Ovary (tissue), 7 donors: ENCODE measurements at regions not wholly inside any gene's neighbourhood (a gene's known extent, or its start where the extent isn't known, plus 50 kb on each side); places are given as distances from the start of the nearest gene placed in this dataset.

ENCODE experiments used
- DNase-seq, 5 donors: peaks; one replicate each; pipeline ENCODE4 v3.0.0-alpha.2; 2019 to 2020
- H3K27ac ChIP-seq, 2 donors: fragments of 200-600 bp; one replicate each; pipeline versions ENCODE4 v1.5.1 to v1.8.0; 2019 to 2022
- H3K27me3 ChIP-seq: fragments of 200-600 bp; one replicate; pipeline ENCODE4 v1.8.0; 2022
- H3K36me3 ChIP-seq: fragments of 200-600 bp; sonication (generic); one replicate; pipeline ENCODE4 v1.5.1; 2019
- H3K4me1 ChIP-seq: one replicate; pipeline ENCODE4 v1.8.1; 2013; ENCODE audit warnings: mild to moderate bottlenecking, moderate library complexity; ENCODE audit not compliant: insufficient read depth
- H3K4me3 ChIP-seq: fragments of 200-600 bp; sonication (generic); one replicate; pipeline ENCODE4 v1.5.1; 2017
- H3K9me3 ChIP-seq, 2 donors: fragments of 200-600 bp in 1 of 2; sonication (generic) in 1 of 2; one replicate each; pipeline versions ENCODE4 v1.5.1 to v1.8.1; 2013 to 2019; ENCODE audit warnings: mild to moderate bottlenecking in 1 of 2, moderate library complexity in 1 of 2
- EP300 ChIP-seq: sonication (generic); formaldehyde crosslinking; IDR thresholded peaks from one replicate; pipeline ENCODE4 v1.6.1; 2017; ENCODE audit warnings: antibody characterized with exemption
- POLR2A ChIP-seq: fragments of 450-650 bp; IDR thresholded peaks from one replicate; pipeline ENCODE4 v1.6.1; 2017; ENCODE audit warnings: antibody characterized with exemption, mild to moderate bottlenecking, moderate library complexity
- WGBS, 3 donors: extraction: QIAGEN DNeasy Blood & Tissue Kit in 1 of 3; methylation state at CpG; one replicate each; pipeline versions ENCODE4 v1.1.5 to v1.1.7; 2013 to 2017; 5-methylcytosine and 5-hydroxymethylcytosine counted together
- intact Hi-C, 4 donors: fragments of 100-400 bp; cut with DNase I; formaldehyde crosslinking; loops; one replicate each; pipeline versions ENCODE4 v1.11.0 to v1.15.1; 2022 to 2023
- TF ChIP-seq, protein P1 (sequence below), 3 donors: fragments of 450-650 bp in 2 of 3; fragments of 200-600 bp in 1 of 3; IDR thresholded peaks; one replicate each; pipeline versions ENCODE4 v1.5.1 to v1.8.0; 2016 to 2022; ENCODE audit warnings: antibody characterized with exemption in 3 of 3, mild to moderate bottlenecking in 1 of 3
- donor health status: DM: no; HTN: no; CAD: no; lungs with moderate emphysema.
- donor health status: DM: no; HTN: no; CAD: no.
- donor health status: Bipolar disorder and iron deficiency.
- donor health status: DM: no; HTN: no; CAD: no.
- donor health status: DM: yes; HTN: yes; CAD: no.

DNA sequence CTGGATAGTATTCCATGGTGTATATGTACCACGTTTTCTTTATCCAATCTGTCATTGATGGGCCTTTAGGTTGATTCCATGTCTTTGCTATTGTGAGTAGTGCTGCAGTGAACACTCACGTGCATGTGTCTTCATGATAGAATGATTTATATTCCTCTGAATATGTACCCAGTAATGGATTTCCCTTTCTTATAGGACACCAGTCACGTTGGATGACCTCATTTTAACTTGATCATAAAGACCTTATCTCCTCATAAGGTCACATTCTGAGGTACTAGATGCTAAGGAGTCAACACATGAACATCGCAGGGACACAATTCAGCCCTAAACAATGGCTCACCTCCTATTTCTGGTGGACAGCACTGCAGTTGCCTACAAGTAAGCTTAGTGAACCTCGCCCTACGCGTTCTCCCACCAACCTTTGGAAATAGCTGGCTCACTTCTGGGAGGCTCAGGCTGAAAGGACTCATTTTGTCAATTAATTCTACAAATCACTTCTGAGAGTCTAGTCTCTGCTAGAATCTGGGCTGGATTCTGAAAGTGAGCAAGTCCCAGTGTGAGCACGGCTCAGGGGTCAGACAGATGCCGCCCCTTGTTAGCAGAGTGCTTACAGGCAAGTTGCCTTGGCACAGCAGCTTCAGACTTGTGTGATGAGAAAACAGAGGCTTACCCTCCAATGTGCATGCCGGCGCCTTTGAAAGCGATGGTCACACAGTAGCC is 183.8 kb upstream of the GSC start:
- intact Hi-C loops, result no loop called here
- no peak overlapping the region for H3K27ac ChIP-seq
- TF ChIP-seq POLR2A, result no peak
- TF ChIP-seq, protein P1, sequence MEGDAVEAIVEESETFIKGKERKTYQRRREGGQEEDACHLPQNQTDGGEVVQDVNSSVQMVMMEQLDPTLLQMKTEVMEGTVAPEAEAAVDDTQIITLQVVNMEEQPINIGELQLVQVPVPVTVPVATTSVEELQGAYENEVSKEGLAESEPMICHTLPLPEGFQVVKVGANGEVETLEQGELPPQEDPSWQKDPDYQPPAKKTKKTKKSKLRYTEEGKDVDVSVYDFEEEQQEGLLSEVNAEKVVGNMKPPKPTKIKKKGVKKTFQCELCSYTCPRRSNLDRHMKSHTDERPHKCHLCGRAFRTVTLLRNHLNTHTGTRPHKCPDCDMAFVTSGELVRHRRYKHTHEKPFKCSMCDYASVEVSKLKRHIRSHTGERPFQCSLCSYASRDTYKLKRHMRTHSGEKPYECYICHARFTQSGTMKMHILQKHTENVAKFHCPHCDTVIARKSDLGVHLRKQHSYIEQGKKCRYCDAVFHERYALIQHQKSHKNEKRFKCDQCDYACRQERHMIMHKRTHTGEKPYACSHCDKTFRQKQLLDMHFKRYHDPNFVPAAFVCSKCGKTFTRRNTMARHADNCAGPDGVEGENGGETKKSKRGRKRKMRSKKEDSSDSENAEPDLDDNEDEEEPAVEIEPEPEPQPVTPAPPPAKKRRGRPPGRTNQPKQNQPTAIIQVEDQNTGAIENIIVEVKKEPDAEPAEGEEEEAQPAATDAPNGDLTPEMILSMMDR (IDR thresholded peaks at IDR 0.05), result no peak
- no peak for TF ChIP-seq EP300
- no peaks in the 10 kb centered on the region for H3K27me3 ChIP-seq
- H3K9me3 ChIP-seq, result no peaks in the 10 kb centered on the region
- no peaks in the 10 kb centered on the region for H3K36me3 ChIP-seq
- no peaks in the 10 kb centered on the region for H3K4me1 ChIP-seq
- WGBS, 3 donors, result 87 to 90% (median 88%) methylated on average over 12 of the region's 12 CpGs
- no peak overlapping the region for H3K4me3 ChIP-seq
- DNase-seq, result no peak

DNA sequence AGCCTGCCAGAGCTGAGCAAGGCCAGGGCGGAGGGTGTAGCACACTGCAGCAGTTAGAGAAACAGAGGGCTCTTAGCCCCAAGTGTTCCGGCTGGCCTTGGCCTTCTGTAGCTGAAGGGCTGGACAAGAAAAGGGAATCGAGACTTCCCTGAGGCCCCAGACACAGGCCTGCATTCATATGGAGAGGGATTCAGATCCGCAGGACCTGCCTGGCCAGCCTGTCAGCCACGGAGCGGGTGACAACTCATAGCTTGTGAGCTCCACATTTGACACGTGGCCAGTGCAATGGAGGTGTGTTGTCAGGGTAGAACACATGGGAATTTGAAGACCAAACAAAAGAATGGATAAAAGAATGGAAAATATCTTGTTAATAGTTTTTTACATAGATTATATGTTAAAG is 182.2 kb upstream of the GSC start:
- Histone ChIP-seq H3K36me3 (no peaks in the 10 kb centered on the region), H3K4me3 (no peak overlapping the region), H3K9me3 (no peaks in the 10 kb centered on the region), H3K27me3 (no peaks in the 10 kb centered on the region), H3K27ac (no peak overlapping the region), H3K4me1 (no peaks in the 10 kb centered on the region)
- intact Hi-C loops, result no loop called here
- DNase-seq, result no peak
- WGBS, 3 donors, result 73 to 82% (median 77%) methylated on average over 7 of the region's 7 CpGs
- TF ChIP-seq POLR2A (no peak), EP300 (no peak)
- TF ChIP-seq, protein P1 (IDR thresholded peaks at IDR 0.05), result no peak

DNA sequence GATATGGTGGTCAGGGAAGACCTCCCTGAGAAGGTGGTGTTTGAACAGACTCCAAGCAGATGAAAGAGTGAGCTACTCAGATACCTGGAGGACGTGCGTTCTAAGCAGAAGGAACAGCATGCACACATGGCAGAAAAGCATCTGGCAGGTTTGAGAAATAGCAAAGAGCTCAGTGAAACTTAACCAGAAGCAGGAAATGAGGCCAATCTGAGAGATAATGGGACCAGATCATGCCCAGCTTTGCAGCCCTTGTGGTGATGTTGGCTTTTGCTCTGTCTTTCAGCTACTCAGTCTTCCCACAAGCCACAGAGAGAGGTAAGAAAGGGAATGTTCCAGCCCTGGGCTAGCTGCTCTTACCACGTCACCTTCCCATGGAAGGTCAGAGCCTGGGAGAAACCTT is 176.3 kb upstream of the GSC start:
- no peaks in the 10 kb centered on the region for H3K9me3 ChIP-seq
- H3K27ac ChIP-seq, result no peak overlapping the region
- intact Hi-C loops, result no loop called here
- no peaks in the 10 kb centered on the region for H3K4me1 ChIP-seq
- TF ChIP-seq EP300 (no peak), POLR2A (no peak)
- TF ChIP-seq, protein P1 (IDR thresholded peaks at IDR 0.05), result no peak
- no peak overlapping the region for H3K4me3 ChIP-seq
- DNase-seq, result no peak
- no peaks in the 10 kb centered on the region for H3K27me3 ChIP-seq
- WGBS, 3 donors, result 76 to 77% (median 77%) methylated on average over 3 of the region's 3 CpGs
- no peaks in the 10 kb centered on the region for H3K36me3 ChIP-seq

DNA sequence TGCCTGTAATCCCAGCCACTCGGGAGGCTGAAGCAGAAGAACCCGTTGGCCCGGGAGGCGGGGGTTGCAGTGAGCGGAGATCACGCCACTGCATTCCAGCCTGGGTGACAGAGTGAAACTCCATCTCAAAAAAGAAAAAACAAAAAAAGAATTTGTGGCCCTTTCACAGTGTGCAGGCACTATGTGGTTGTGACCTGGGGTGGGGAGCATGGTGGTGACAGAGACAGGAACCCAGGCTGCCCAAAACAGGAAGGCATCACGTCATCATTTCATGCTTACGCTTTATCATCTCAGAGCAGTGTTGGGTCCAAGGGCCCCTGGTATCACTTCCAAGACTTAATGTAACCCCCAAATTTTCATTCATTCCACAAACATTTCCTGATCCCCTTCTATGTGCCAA is 175.7 kb upstream of the GSC start:
- TF ChIP-seq EP300 (no peak), POLR2A (no peak)
- TF ChIP-seq, protein P1 (IDR thresholded peaks at IDR 0.05), result no peak
- H3K27me3 ChIP-seq, result no peaks in the 10 kb centered on the region
- H3K27ac ChIP-seq, result no peak overlapping the region
- H3K36me3 ChIP-seq, result no peaks in the 10 kb centered on the region
- H3K4me1 ChIP-seq, result no peaks in the 10 kb centered on the region
- H3K4me3 ChIP-seq, result no peak overlapping the region
- H3K9me3 ChIP-seq, result no peaks in the 10 kb centered on the region
- WGBS, 3 donors, result 89 to 96% (median 93%) methylated on average over 8 of the region's 8 CpGs
- no peak for DNase-seq
- intact Hi-C loops, result no loop called here
